Adrenal gland (tissue), 9 donors: ENCODE measurements at regions not wholly inside any gene's neighbourhood (a gene's known extent, or its start where the extent isn't known, plus 50 kb on each side); places are given as distances from the start of the nearest gene placed in this dataset.

Experiments
- DNase-seq, 7 donors: peaks; one replicate each; pipeline ENCODE4 v3.0.0-alpha.2; 2019 to 2020
- H3K27ac ChIP-seq, 5 donors: fragments of 200-600 bp; sonication (generic) in 4 of 5; 1 replicate in 3 of 5; 2 replicates in 2 of 5; pipeline versions ENCODE4 v1.5.1 to v1.8.0; 2016 to 2020; ENCODE audit warnings: mild to moderate bottlenecking in 1 of 5
- H3K27me3 ChIP-seq: fragments of 200-600 bp; 2 replicates; pipeline ENCODE4 v1.8.0; 2021
- H3K36me3 ChIP-seq, 2 donors: fragments of 200-600 bp; replicated peaks in 1 of 2; 1 replicate in 1 of 2; 2 replicates in 1 of 2; pipeline versions ENCODE4 v1.5.1 to v1.8.0; 2018 to 2022
- H3K4me1 ChIP-seq, 2 donors: fragments of 200-600 bp; replicated peaks in 1 of 2; 1 replicate in 1 of 2; 2 replicates in 1 of 2; pipeline versions ENCODE4 v1.5.1 to v1.8.0; 2018 to 2021
- H3K4me3 ChIP-seq, 4 donors: fragments of 200-600 bp; sonication (generic) in 3 of 4; one replicate each; pipeline ENCODE4 v1.5.1; 2016 to 2018
- H3K9me3 ChIP-seq, 3 donors: fragments of 200-600 bp; sonication (generic) in 1 of 3; replicated peaks in 1 of 3; 1 replicate in 2 of 3; 2 replicates in 1 of 3; pipeline versions ENCODE4 v1.5.1 to v1.8.0; 2016 to 2021
- POLR2A ChIP-seq, 2 donors: fragments of 450-650 bp; IDR thresholded peaks; one replicate each; pipeline ENCODE4 v1.6.1; 2017; ENCODE audit warnings: antibody characterized with exemption in 2 of 2, mild to moderate bottlenecking in 2 of 2, moderate library complexity in 1 of 2
- WGBS, 4 donors: extraction: QIAGEN DNeasy Blood & Tissue Kit in 2 of 4; methylation state at CpG; one replicate each; pipeline versions ENCODE4 v1.1.5 to v1.1.7; 2013 to 2017; 5-methylcytosine and 5-hydroxymethylcytosine counted together
- intact Hi-C, 2 donors: fragments of 100-400 bp; cut with DNase I; formaldehyde crosslinking; loops; one replicate each; pipeline versions ENCODE4 v1.14.1 to v1.15.0; 2022 to 2023
- TF ChIP-seq, protein P1 (sequence below), 6 experiments: fragments of 450-650 bp in 4 of 6; fragments of 200-600 bp in 2 of 6; sonication (generic) in 1 of 6; IDR thresholded peaks; 1 replicate in 5 of 6; 2 replicates in 1 of 6; pipeline versions ENCODE4 v1.5.1 to v1.8.0; 2016 to 2021; ENCODE audit warnings: antibody characterized with exemption in 6 of 6, mild to moderate bottlenecking in 2 of 6, moderate library complexity in 1 of 6
- donor health status: healthy with polysubstance abuse.
- donor health status: Bipolar disorder and iron deficiency.
- donor health status: DM: yes; HTN: yes; CAD: no.
- donor health status: DM: no; HTN: no; CAD: no.
- donor health status: DM: no; HTN: no; CAD: no.

DNA sequence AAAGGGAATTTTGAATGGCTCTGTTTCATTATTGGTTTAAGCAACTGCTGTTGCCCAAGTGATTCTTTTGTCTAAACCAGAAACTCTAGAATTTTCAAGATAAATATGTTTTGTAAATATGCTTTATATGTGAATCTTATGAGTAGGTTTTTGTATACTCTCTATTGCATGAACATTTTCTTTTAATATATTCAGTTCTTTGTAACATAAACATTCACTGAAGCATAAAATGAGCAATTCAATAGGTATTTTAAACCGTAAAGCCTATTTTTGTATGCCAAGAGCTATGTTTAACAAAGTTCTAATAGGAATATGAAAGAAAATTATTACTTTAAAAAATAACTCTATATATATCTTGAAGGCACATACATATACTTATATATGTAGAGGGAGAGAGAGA is 293.1 kb downstream of the PSAT1 start:
- intact Hi-C loops = no loop called here
- Histone ChIP-seq H3K36me3 (no peaks in the 10 kb centered on the region), H3K4me1 (no peaks in the 10 kb centered on the region), H3K9me3 (peaks cover 0 to 10% (median 0%) of the 10 kb centered on the region in 3 donors), H3K27ac (no peak overlapping the region), H3K27me3 (no peaks in the 10 kb centered on the region), H3K4me3 (no peak overlapping the region)
- 51 to 69% (median 62%) methylated on average over 1 of the region's 1 CpG for WGBS, 4 donors
- no peak for DNase-seq
- TF ChIP-seq, protein P1, sequence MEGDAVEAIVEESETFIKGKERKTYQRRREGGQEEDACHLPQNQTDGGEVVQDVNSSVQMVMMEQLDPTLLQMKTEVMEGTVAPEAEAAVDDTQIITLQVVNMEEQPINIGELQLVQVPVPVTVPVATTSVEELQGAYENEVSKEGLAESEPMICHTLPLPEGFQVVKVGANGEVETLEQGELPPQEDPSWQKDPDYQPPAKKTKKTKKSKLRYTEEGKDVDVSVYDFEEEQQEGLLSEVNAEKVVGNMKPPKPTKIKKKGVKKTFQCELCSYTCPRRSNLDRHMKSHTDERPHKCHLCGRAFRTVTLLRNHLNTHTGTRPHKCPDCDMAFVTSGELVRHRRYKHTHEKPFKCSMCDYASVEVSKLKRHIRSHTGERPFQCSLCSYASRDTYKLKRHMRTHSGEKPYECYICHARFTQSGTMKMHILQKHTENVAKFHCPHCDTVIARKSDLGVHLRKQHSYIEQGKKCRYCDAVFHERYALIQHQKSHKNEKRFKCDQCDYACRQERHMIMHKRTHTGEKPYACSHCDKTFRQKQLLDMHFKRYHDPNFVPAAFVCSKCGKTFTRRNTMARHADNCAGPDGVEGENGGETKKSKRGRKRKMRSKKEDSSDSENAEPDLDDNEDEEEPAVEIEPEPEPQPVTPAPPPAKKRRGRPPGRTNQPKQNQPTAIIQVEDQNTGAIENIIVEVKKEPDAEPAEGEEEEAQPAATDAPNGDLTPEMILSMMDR (IDR thresholded peaks at IDR 0.05) = no peak
- TF ChIP-seq POLR2A (IDR thresholded peaks at IDR 0.05) = no peak

DNA sequence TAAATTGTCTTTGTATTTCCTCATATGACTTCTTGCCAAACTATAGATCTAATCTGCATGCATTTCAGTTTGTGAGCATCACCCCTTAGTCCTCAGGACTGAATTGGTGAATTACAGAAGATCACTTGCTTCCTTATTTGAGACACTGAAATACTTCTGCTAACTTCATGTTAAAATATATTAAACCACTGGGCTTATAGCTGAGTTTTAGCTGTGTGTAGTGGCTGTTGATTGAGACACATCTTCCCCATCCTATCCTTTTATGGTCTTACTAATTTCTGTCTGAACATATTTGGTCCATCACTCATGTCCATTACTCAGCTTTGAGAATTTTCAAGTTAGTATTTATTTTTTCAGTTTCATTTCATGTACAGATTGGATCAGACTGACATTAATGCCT is 295.9 kb downstream of the PSAT1 start:
- no peaks in the 10 kb centered on the region for H3K36me3 ChIP-seq
- intact Hi-C loops = no loop called here
- no peaks in the 10 kb centered on the region for H3K27me3 ChIP-seq
- no peak for DNase-seq
- no peak overlapping the region for H3K4me3 ChIP-seq
- H3K9me3 ChIP-seq = no peaks in the 10 kb centered on the region
- TF ChIP-seq, protein P1 (IDR thresholded peaks at IDR 0.05) = no peak
- no peak for TF ChIP-seq POLR2A (IDR thresholded peaks at IDR 0.05)
- no peak overlapping the region for H3K27ac ChIP-seq
- H3K4me1 ChIP-seq = no peaks in the 10 kb centered on the region

DNA sequence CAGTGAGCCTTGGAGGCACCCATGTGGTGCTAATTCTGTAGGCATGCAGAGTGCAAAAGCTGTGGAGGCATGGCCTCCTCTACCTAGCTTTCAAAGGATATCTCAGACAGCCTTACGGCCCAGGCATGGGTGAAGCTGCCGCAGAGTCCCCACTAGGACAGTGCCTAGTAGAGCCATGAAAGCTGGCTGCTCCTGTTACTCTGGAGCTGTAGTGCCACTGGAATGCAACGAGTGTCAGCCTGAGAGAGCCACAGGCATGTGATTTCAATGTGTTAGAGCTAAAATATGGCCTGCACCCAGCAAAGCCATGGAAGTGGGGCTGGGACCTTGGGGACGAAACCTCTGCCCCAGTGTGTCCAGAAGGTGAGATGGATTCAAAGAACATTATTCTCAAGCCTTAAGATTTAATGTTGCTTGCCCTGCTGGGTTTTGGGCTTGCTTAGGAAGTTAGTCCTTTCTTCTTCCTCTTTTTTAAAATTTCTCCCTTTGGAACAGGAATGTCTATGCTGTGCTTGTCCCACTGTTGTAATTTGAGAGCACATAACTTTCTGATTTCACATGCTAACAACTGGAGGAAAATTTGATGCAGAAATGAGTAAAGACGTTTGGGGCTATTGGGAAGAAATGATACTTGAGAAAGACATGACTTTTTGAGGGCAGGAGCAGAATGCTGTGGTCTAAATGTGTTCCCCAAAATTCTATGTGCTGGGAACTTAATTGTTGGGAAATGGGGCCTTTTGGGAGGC is 298.4 kb downstream of the PSAT1 start:
- 65 to 82% (median 71%) methylated on average over 2 to 5 of the region's 5 CpGs for WGBS, 4 donors
- no peak for DNase-seq
- Histone ChIP-seq H3K27me3 (no peaks in the 10 kb centered on the region), H3K4me3 (no peak overlapping the region), H3K9me3 (no peaks in the 10 kb centered on the region), H3K4me1 (no peaks in the 10 kb centered on the region), H3K27ac (no peak overlapping the region), H3K36me3 (no peaks in the 10 kb centered on the region)
- TF ChIP-seq, protein P1 (IDR thresholded peaks at IDR 0.05) = no peak
- TF ChIP-seq POLR2A (IDR thresholded peaks at IDR 0.05) = no peak
- intact Hi-C loops = no loop called here

DNA sequence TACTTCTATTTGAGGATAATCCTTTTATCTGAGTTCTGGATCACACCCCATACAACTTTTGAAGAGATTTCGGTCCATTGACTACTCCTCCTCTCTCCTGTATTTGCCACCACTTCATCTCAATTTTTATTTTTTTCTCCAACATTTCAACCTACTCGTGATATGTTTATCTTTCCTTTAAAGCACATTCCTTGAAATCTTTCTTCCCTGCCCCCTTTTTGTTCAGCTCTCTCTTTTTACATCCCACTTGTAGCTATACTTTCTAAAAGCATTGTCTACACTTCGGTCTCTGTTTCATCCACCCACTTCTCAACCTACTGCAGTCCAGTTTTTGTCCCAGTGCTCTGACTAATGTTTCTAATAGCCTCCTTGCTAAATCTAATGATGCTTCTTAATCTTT is 299.4 kb downstream of the PSAT1 start:
- TF ChIP-seq, protein P1 (IDR thresholded peaks at IDR 0.05) = no peak
- TF ChIP-seq POLR2A (IDR thresholded peaks at IDR 0.05) = no peak
- Histone ChIP-seq H3K27me3 (no peaks in the 10 kb centered on the region), H3K4me1 (no peaks in the 10 kb centered on the region), H3K27ac (no peak overlapping the region), H3K36me3 (no peaks in the 10 kb centered on the region), H3K9me3 (no peaks in the 10 kb centered on the region), H3K4me3 (no peak overlapping the region)
- 58 to 74% (median 69%) methylated on average over 3 of the region's 3 CpGs for WGBS, 4 donors
- intact Hi-C loops = no loop called here
- no peak for DNase-seq
